ENCODE measurements at regions not wholly inside any gene's neighbourhood (a gene's known extent, or its start where the extent isn't known, plus 50 kb on each side); places are given as distances from the start of the nearest gene placed in this dataset.

GRCh38 chr1:177368255-177368654 is 197.5 kb downstream of the BRINP2 start:
- TF ChIP-seq, protein P1, sequence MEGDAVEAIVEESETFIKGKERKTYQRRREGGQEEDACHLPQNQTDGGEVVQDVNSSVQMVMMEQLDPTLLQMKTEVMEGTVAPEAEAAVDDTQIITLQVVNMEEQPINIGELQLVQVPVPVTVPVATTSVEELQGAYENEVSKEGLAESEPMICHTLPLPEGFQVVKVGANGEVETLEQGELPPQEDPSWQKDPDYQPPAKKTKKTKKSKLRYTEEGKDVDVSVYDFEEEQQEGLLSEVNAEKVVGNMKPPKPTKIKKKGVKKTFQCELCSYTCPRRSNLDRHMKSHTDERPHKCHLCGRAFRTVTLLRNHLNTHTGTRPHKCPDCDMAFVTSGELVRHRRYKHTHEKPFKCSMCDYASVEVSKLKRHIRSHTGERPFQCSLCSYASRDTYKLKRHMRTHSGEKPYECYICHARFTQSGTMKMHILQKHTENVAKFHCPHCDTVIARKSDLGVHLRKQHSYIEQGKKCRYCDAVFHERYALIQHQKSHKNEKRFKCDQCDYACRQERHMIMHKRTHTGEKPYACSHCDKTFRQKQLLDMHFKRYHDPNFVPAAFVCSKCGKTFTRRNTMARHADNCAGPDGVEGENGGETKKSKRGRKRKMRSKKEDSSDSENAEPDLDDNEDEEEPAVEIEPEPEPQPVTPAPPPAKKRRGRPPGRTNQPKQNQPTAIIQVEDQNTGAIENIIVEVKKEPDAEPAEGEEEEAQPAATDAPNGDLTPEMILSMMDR (IDR thresholded peaks at IDR 0.05) = no peak
- no peak for TF ChIP-seq EZH2 (IDR thresholded peaks at IDR 0.05)
